OCI-LY7 (cell line): ENCODE measurements at regions not wholly inside any gene's neighbourhood (a gene's known extent, or its start where the extent isn't known, plus 50 kb on each side); places are given as distances from the start of the nearest gene placed in this dataset.

Experiments
- BruUV-seq: library from RNA; stranded (reverse); fragments of 400-500 nt; replicated peaks from 2 replicates; lab custom pipeline; 2021; lab: Mats Ljungman, UMichigan
- CTCF ChIA-PET: fragments of 300-600 bp; sonication (Branson Sonifier 250); formaldehyde crosslinking; loops from one replicate; lab custom pipeline; 2022; ENCODE audit warnings: antibody characterized with exemption; ENCODE audit not compliant: unreplicated experiment; lab: Charles Lee
- POLR2A ChIA-PET: fragments of 300-600 bp; sonication (Branson Sonifier 250); formaldehyde crosslinking; loops from one replicate; lab custom pipeline; 2022; ENCODE audit warnings: antibody characterized with exemption; lab: Charles Lee
- DNase-seq: peaks from one replicate; pipeline ENCODE4 v3.0.0-alpha.2; 2015; ENCODE audit warnings: low spot score
- H2AFZ ChIP-seq: fragments of 200-600 bp; sonication (generic), shearing (Covaris generic); 2 replicates; pipeline ENCODE4 v1.6.1; 2014; ENCODE audit warnings: mild to moderate bottlenecking, antibody characterized with exemption, low read length, moderate library complexity
- H3K27ac ChIP-seq: fragments of 200-600 bp; sonication (generic); 2 replicates; pipeline ENCODE4 v1.5.1; 2014; ENCODE audit warnings: mixed run types, low read depth, mild to moderate bottlenecking, moderate library complexity, low read length, inconsistent platforms; ENCODE audit not compliant: poor library complexity, severe bottlenecking
- H3K36me3 ChIP-seq: fragments of 200-600 bp; sonication (generic); 2 replicates; pipeline ENCODE4 v1.6.1; 2014; ENCODE audit warnings: mild to moderate bottlenecking, antibody characterized with exemption, low read length, moderate library complexity, mixed read lengths; ENCODE audit not compliant: insufficient read depth
- H3K4me1 ChIP-seq: fragments of 200-600 bp; sonication (generic); 2 replicates; pipeline ENCODE4 v1.5.1; 2014; ENCODE audit warnings: mild to moderate bottlenecking, low read length; ENCODE audit not compliant: insufficient read depth, poor library complexity, severe bottlenecking
- H3K4me2 ChIP-seq: fragments of 200-600 bp; sonication (generic); 2 replicates; pipeline ENCODE4 v1.6.1; 2014; ENCODE audit warnings: mild to moderate bottlenecking, low read length
- H3K4me3 ChIP-seq: fragments of 200-600 bp; sonication (generic); 2 replicates; pipeline ENCODE4 v1.5.1; 2014; ENCODE audit warnings: mild to moderate bottlenecking, low read depth, low read length; ENCODE audit not compliant: poor library complexity, severe bottlenecking
- H3K79me2 ChIP-seq: fragments of 200-600 bp; sonication (generic); 2 replicates; pipeline ENCODE4 v1.6.1; 2016; ENCODE audit warnings: low read depth, mild to moderate bottlenecking, low read length, moderate library complexity, mixed read lengths; ENCODE audit not compliant: insufficient read depth
- H3K9me2 ChIP-seq: fragments of 200-600 bp; sonication (generic); 2 replicates; pipeline ENCODE4 v1.6.1; 2016; ENCODE audit warnings: mild to moderate bottlenecking, low read length, mixed read lengths; ENCODE audit not compliant: insufficient read depth
- H3K9me3 ChIP-seq: fragments of 200-600 bp; sonication (generic); 2 replicates; pipeline ENCODE4 v1.6.1; 2014; ENCODE audit warnings: mild to moderate bottlenecking, mixed run types, low read length, mixed read lengths
- H4K20me1 ChIP-seq: fragments of 200-600 bp; sonication (generic); 2 replicates; pipeline ENCODE4 v1.6.1; 2014; ENCODE audit warnings: mild to moderate bottlenecking, antibody characterized with exemption, low read length, moderate library complexity, mixed read lengths; ENCODE audit not compliant: insufficient read depth
- EZH2phosphoT487 ChIP-seq: fragments of 200-600 bp; sonication (generic); IDR thresholded peaks from 2 replicates; pipeline ENCODE4 v1.6.1; 2018; ENCODE audit warnings: low read depth, borderline replicate concordance, mild to moderate bottlenecking, mixed run types, antibody characterized with exemption, low read length, moderate library complexity, mixed read lengths
- intact Hi-C: fragments of 100-400 bp; cut with micrococcal nuclease; formaldehyde crosslinking; loops from one replicate; pipeline ENCODE4 v1.10.0; 2022; ENCODE audit not compliant: unreplicated experiment
- TF ChIP-seq, protein P1 (sequence below): fragments of 200-600 bp; sonication (generic); conservative IDR thresholded peaks from 2 replicates; pipeline ENCODE4 v1.5.1; 2014; ENCODE audit warnings: mild to moderate bottlenecking, antibody characterized with exemption, low read length, moderate library complexity, mixed read lengths

- H3K9me3 ChIP-seq = no peaks in the 10 kb centered on the region
- TF ChIP-seq, protein P1, sequence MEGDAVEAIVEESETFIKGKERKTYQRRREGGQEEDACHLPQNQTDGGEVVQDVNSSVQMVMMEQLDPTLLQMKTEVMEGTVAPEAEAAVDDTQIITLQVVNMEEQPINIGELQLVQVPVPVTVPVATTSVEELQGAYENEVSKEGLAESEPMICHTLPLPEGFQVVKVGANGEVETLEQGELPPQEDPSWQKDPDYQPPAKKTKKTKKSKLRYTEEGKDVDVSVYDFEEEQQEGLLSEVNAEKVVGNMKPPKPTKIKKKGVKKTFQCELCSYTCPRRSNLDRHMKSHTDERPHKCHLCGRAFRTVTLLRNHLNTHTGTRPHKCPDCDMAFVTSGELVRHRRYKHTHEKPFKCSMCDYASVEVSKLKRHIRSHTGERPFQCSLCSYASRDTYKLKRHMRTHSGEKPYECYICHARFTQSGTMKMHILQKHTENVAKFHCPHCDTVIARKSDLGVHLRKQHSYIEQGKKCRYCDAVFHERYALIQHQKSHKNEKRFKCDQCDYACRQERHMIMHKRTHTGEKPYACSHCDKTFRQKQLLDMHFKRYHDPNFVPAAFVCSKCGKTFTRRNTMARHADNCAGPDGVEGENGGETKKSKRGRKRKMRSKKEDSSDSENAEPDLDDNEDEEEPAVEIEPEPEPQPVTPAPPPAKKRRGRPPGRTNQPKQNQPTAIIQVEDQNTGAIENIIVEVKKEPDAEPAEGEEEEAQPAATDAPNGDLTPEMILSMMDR = no peak
- no peak for TF ChIP-seq EZH2phosphoT487
- ChIA-PET POLR2A (no interaction called here), CTCF (no interaction called here)
- DNase-seq = no peak
- no peak overlapping the region for H2AFZ ChIP-seq
- no peaks in the 10 kb centered on the region for H3K36me3 ChIP-seq
- no peaks in the 10 kb centered on the region for H3K79me2 ChIP-seq
- H3K4me1 ChIP-seq = no peaks in the 10 kb centered on the region
- intact Hi-C loops = no loop called here
- no peaks in the 10 kb centered on the region for H4K20me1 ChIP-seq
- no TSS peak for BruUV-seq
- H3K4me2 ChIP-seq = no peak overlapping the region
- no peaks in the 10 kb centered on the region for H3K9me2 ChIP-seq
- no peak overlapping the region for H3K4me3 ChIP-seq
- no peak overlapping the region for H3K27ac ChIP-seq
These were observed 51.7 kb upstream of the FCN1 start for GRCh38 chr9:134969156-134970045.

- BruUV-seq = no TSS peak
- no peaks in the 10 kb centered on the region for H4K20me1 ChIP-seq
- H3K9me2 ChIP-seq = no peaks in the 10 kb centered on the region
- TF ChIP-seq, protein P1 = no peak
- no peak for TF ChIP-seq EZH2phosphoT487
- no peak overlapping the region for H3K4me3 ChIP-seq
- intact Hi-C loops = no loop called here
- H3K4me1 ChIP-seq = peaks cover 7% of the 10 kb centered on the region
- no peaks in the 10 kb centered on the region for H3K36me3 ChIP-seq
- H3K79me2 ChIP-seq = no peaks in the 10 kb centered on the region
- no peaks in the 10 kb centered on the region for H3K9me3 ChIP-seq
- POLR2A ChIA-PET = no interaction called here
- no peak overlapping the region for H2AFZ ChIP-seq
- H3K27ac ChIP-seq = no peak overlapping the region
- DNase-seq = no peak
- H3K4me2 ChIP-seq = no peak overlapping the region
- CTCF ChIA-PET = no interaction called here
These were observed 52.5 kb upstream of the FCN1 start for GRCh38 chr9:134970198-134970597.

- ChIA-PET POLR2A (no interaction called here), CTCF (no interaction called here)
- TF ChIP-seq, protein P1 = no peak
- no peak for TF ChIP-seq EZH2phosphoT487
- H3K4me3 ChIP-seq = no peak overlapping the region
- no TSS peak for BruUV-seq
- H3K79me2 ChIP-seq = no peaks in the 10 kb centered on the region
- no peak overlapping the region for H3K27ac ChIP-seq
- intact Hi-C loops = no loop called here
- H2AFZ ChIP-seq = no peak overlapping the region
- H3K4me1 ChIP-seq = peaks cover 12% of the 10 kb centered on the region
- H4K20me1 ChIP-seq = no peaks in the 10 kb centered on the region
- H3K36me3 ChIP-seq = no peaks in the 10 kb centered on the region
- DNase-seq = no peak
- H3K9me3 ChIP-seq = no peaks in the 10 kb centered on the region
- H3K4me2 ChIP-seq = no peak overlapping the region
- no peaks in the 10 kb centered on the region for H3K9me2 ChIP-seq
These were observed 53.0 kb upstream of the FCN1 start for GRCh38 chr9:134970719-134971118.
